RWPE1 (cell line): ENCODE measurements at regions not wholly inside any gene's neighbourhood (a gene's known extent, or its start where the extent isn't known, plus 50 kb on each side); places are given as distances from the start of the nearest gene placed in this dataset.
A peak's percentile ranks its signal among the peaks of the same experiment; 100 is the strongest.

ENCODE experiments used
- CTCF ChIA-PET: fragments of 350-600 bp; sonication (Branson Sonifier 250); formaldehyde crosslinking; extraction: SDS; loops from one replicate; lab custom pipeline; 2021; lab: Yijun Ruan, JAX
- POLR2A ChIA-PET: fragments of 400-600 bp; formaldehyde crosslinking; extraction: SDS; loops from one replicate; lab custom pipeline; 2020; ENCODE audit warnings: antibody characterized with exemption; ENCODE audit not compliant: low non-redundant PET; lab: Yijun Ruan, JAX
- DNase-seq: peaks from one replicate; pipeline ENCODE4 v3.0.0; 2012; ENCODE audit warnings: low spot score
- H3K27ac ChIP-seq: fragments of 450-650 bp; 2 replicates; pipeline ENCODE4 v1.5.1; 2017
- CTCF ChIP-seq: fragments of 450-650 bp; conservative IDR thresholded peaks from 2 replicates; pipeline ENCODE4 v1.5.1; 2017; ENCODE audit warnings: low read depth, mild to moderate bottlenecking

GRCh38 chr12:92472201-92472600, 230.6 kb upstream of the PLEKHG7 start:
- H3K27ac ChIP-seq: no peak overlapping the region
- DNase-seq: no peak
- POLR2A ChIA-PET: no interaction called here
- CTCF ChIA-PET: no interaction called here
- no peak for TF ChIP-seq CTCF

DNA sequence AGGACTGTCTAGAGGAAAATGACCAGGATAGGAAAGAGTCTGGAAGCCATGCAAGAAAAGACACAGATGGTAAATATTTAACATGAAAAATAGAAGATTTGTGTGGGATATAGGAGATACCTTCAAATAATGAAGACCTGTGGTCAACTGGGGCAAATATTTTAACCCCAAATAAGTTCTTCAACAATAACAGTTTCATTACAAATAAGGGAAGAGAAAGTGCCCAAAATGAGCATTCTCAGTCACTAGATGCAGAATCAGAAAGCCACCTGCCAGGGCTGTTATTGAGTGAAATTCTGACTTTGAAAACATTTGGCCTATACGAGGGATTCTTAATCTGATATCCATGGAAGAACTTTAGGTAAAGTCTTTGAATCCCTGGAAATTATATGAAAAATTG, 231.2 kb upstream of the PLEKHG7 start:
- ChIA-PET POLR2A (no interaction called here), CTCF (no interaction called here)
- H3K27ac ChIP-seq: no peak overlapping the region
- no peak for TF ChIP-seq CTCF
- DNase-seq: no peak

DNA sequence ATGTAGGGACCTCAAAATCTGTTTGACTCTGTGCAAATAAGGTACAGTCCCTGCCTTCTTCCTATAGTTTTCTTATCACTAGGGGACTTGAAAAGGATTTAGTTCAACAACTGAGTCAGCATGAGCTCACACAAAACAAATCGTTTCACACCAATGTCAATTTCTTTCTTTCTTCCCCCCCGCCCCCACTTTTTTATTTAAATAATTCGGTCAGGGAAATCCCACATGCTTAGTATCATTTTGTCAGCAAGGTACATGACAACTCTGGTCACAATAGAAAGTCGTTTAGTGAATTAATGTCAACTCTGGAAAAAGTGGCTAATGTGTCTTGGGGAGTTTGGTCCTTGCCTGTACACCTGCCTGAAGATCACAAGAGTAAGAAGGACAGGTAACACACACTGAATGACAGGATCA, 232.2 kb upstream of the PLEKHG7 start:
- ChIA-PET CTCF (no interaction called here), POLR2A (no interaction called here)
- H3K27ac ChIP-seq: no peak overlapping the region
- DNase-seq: no peak
- no peak for TF ChIP-seq CTCF

DNA sequence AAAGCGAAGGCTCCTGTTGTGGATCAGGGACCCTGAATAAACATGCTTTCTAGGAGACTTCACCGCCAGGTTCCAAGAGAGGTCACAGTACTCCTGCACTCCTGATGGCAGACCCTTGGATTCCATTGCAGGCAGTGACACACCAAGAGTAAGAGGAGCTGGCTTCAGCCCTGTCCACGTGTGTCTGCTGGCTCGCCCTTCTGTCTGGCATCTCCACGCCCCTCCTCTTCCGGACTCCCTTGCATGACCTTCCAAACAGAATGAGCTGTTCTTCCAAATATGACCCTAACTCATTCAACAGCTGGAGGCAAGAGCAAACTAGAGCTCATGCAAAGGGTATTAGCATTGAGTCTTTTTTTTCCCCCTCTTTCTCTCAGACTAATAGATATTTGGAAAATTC, 233.0 kb upstream of the PLEKHG7 start:
- POLR2A ChIA-PET: no interaction called here
- no peak for TF ChIP-seq CTCF
- H3K27ac ChIP-seq: no peak overlapping the region
- no peak for DNase-seq
- CTCF ChIA-PET: interaction anchor here (0.6 kb wide), 1 partner anchor 1087 kb away, joined by 3 read pairs; no protein-coding TSS in a partner anchor

- POLR2A ChIA-PET: no interaction called here
- no peak for DNase-seq
- H3K27ac ChIP-seq: no peak overlapping the region
- no peak for TF ChIP-seq CTCF
- CTCF ChIA-PET: no interaction called here
Observed at GRCh38 chr12:92468358-92469020, 234.3 kb upstream of the PLEKHG7 start.

DNA sequence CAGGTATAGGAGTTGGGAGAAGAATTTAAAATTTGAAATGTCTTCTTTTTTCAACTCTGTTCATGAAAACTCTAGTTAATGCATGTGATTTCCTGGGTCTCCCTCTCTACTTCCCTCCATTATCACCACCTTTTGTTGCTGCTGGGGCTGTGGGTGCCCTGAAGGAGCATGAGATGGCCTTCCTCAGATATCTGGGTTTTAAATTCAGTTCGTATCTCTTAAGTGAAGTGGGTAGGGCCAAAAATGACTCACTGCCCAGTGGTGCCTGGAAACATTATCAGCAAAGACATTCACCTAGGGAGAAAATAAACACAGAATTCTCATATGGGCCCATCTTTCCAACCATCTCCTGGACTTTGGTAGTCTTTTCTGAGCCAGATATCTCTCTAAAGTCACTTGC, 234.9 kb upstream of the PLEKHG7 start:
- POLR2A ChIA-PET: no interaction called here
- no peak overlapping the region for H3K27ac ChIP-seq
- peak; percentile 8 for DNase-seq
- CTCF ChIA-PET: no interaction called here
- TF ChIP-seq CTCF: no peak
